ENCODE measurements at regions not wholly inside any gene's neighbourhood (a gene's known extent, or its start where the extent isn't known, plus 50 kb on each side); places are given as distances from the start of the nearest gene placed in this dataset.

- no peak for DNase-seq (ENCODE audit: low read depth)
- no peak overlapping the region for H3K4me3 ChIP-seq (ENCODE audit: low read depth, low read length)
- no peak for TF ChIP-seq CTCF (IDR thresholded peaks at IDR 0.05; ENCODE audit: insufficient read depth, low read length)
Measured at GRCh38 chr1:82907313-82907712, 1091.6 kb downstream of the TTLL7 start.

GRCh38 chr1:82903626-82904025 is 1095.3 kb downstream of the TTLL7 start:
- no peak for TF ChIP-seq CTCF (IDR thresholded peaks at IDR 0.05; ENCODE audit: insufficient read depth, low read length)
- no peak overlapping the region for H3K4me3 ChIP-seq (ENCODE audit: low read depth, low read length)
- no peak for DNase-seq (ENCODE audit: low read depth)

DNA sequence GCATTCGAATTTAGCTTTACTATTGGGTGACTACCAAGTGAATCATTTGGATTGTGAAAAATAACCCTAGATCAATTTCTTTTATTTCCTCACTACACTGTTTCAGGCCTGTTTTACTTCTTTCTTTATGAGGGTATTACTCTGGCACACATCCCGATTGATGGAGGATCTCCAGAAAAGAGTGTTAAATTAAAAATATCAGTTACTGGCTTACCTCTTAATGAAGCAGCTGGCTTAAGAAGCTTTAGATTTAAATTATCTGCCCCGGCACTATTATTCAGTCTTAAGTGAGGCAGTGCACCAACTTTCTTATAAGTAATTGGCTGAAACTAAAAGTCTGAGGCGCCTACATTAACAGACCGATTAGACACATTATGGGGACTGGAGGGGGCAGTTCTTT is 1097.4 kb downstream of the TTLL7 start:
- no peak for TF ChIP-seq CTCF (IDR thresholded peaks at IDR 0.05; ENCODE audit: insufficient read depth, low read length)

DNA sequence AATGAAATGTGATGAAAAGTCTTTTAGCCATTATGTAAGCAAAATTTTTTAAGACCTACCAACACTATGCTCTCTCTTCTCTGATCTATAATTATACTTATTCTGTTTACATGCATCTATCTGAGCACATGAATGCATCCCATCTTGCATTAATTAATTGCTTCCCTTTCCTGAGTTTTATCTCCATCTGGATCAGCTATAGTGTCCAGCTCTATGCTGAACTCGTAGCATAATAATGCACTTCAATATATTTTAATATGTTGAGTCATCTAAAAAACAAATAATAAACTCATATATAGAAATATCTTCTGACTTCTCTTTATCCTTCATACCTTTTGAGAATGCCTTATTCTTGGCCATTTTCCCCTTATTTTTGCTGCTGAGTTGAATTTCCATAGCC is 1097.8 kb downstream of the TTLL7 start:
- H3K4me3 ChIP-seq (ENCODE audit: low read depth, low read length): no peak overlapping the region
- no peak for TF ChIP-seq CTCF (IDR thresholded peaks at IDR 0.05; ENCODE audit: insufficient read depth, low read length)
- no peak for DNase-seq (ENCODE audit: low read depth)

More for the DNA sequence above, 1097.4 kb downstream of the TTLL7 start:
- DNase-seq (ENCODE audit: low read depth): no peak
- no peak overlapping the region for H3K4me3 ChIP-seq (ENCODE audit: low read depth, low read length)

DNA sequence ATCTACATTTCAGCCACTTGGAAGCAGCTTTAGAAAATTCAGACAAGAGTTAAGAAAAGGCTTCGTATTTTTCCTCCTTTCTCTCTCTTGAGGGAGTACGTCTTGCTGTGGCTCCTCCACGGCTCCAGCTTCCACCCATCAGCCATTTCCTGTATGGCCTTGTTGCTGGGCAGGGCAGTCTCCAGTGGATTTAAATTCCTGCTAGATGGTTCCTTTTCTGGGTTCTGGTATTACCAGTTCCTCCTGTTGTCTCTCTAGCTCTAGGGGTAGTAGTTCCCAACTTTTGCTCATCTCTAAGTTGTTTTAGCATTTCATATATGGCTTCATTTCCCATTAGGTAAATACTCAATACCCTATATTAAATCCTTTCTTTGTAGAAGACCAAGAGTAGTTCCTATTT is 1098.3 kb downstream of the ADGRL2 start:
- no peak for TF ChIP-seq CTCF (IDR thresholded peaks at IDR 0.05; ENCODE audit: insufficient read depth, low read length)
- H3K4me3 ChIP-seq (ENCODE audit: low read depth, low read length): no peak overlapping the region
- DNase-seq (ENCODE audit: low read depth): no peak

GRCh38 chr1:82897549-82897948 is 1096.8 kb downstream of the ADGRL2 start:
- TF ChIP-seq CTCF (IDR thresholded peaks at IDR 0.05; ENCODE audit: insufficient read depth, low read length): no peak
- DNase-seq (ENCODE audit: low read depth): no peak
- H3K4me3 ChIP-seq (ENCODE audit: low read depth, low read length): no peak overlapping the region

DNA sequence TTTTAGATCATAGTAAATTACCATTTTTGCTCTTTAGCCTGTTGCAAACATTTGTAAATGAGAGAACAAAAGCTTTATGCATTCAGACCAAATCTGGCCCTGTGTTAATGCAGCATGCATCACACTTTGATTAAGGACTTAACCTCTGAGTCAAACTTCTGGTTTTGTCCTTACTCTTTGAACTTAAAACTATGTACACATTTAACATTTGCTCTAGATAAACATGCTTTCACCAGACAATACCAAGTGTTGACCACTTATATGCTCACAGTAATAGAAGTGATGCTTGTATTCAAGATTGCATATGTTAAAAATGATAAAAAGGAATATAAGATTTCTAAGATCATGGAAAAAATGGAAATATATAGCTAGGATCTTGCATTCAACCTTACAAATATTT is 1095.3 kb downstream of the ADGRL2 start:
- no peak for TF ChIP-seq CTCF (IDR thresholded peaks at IDR 0.05; ENCODE audit: insufficient read depth, low read length)
- no peak overlapping the region for H3K4me3 ChIP-seq (ENCODE audit: low read depth, low read length)
- no peak for DNase-seq (ENCODE audit: low read depth)
